ENCODE measurements at regions not wholly inside any gene's neighbourhood (a gene's known extent, or its start where the extent isn't known, plus 50 kb on each side); places are given as distances from the start of the nearest gene placed in this dataset.

GRCh38 chr20:22762576-22763256 lies 178.3 kb upstream of the FOXA2 start:
- POLR2A ChIA-PET = no interaction called here
- DNase-seq (ENCODE audit: low read depth, low spot score) = no peak
- in situ Hi-C loops (cut with MboI) (no loop called here), intact Hi-C loops (cut with micrococcal nuclease; ENCODE audit: unreplicated experiment) (no loop called here)
- Histone ChIP-seq H3K4me1 (ENCODE audit: control insufficient read depth, insufficient read depth, low read length) (no peaks in the 10 kb centered on the region), H3K36me3 (ENCODE audit: control insufficient read depth in 2 of 2, insufficient read depth in 2 of 2, low read length in 1 of 2) (no peaks in the 10 kb centered on the region), H4K20me1 (ENCODE audit: control insufficient read depth, insufficient read depth) (no peaks in the 10 kb centered on the region), H3K27ac (ENCODE audit: control insufficient read depth, insufficient read depth) (no peak overlapping the region), H3K9me3 (replicated peaks; ENCODE audit: control insufficient read depth, insufficient read depth, low read length) (no peaks in the 10 kb centered on the region), H3K27me3 (replicated peaks in 1 of 2; ENCODE audit: control insufficient read depth in 2 of 2, insufficient read depth in 2 of 2, low read length in 1 of 2) (no peaks in the 10 kb centered on the region; a peak in 1 of 4 replicates), H3K4me3 (no peak overlapping the region), H3K79me2 (ENCODE audit: control insufficient read depth, insufficient read depth, low read length) (no peaks in the 10 kb centered on the region), H3K9ac (ENCODE audit: control insufficient read depth, insufficient read depth, low read length) (no peak overlapping the region), H3K4me2 (ENCODE audit: control insufficient read depth, insufficient read depth) (no peak overlapping the region), H2AFZ (ENCODE audit: control insufficient read depth, low read depth, low read length) (no peak overlapping the region)
- BruUV-seq (replicated peaks) = no TSS peak
- TF ChIP-seq IRF4 (IDR thresholded peaks at IDR 0.05; ENCODE audit: low read depth, low read length) = no peak
- TF ChIP-seq PKNOX1 (IDR thresholded peaks at IDR 0.05) = no peak
- no peak for TF ChIP-seq SUPT20H (IDR thresholded peaks at IDR 0.05; ENCODE audit: borderline replicate concordance, control insufficient read depth, low read depth, low read length)
- no peak for TF ChIP-seq RELA (IDR thresholded peaks at IDR 0.05; ENCODE audit: borderline replicate concordance, partially characterized antibody)
- WGBS (ENCODE audit: insufficient coverage, insufficient replicate concordance, low lambda C conversion rate, missing lambda C conversion rate) = 13% methylated on average over 6 of the region's 6 CpGs
- FAIRE-seq = no peak
- RAD21 ChIA-PET (ENCODE audit: unreplicated experiment) = no interaction called here
- SMC1A ChIA-PET (ENCODE audit: uncharacterized antibody, unreplicated experiment) = no interaction called here
- 0 out of 3 replicates have a peak, but pooled peaks have one; percentile 23 for ATAC-seq
- CTCF ChIA-PET = no interaction called here

DNA sequence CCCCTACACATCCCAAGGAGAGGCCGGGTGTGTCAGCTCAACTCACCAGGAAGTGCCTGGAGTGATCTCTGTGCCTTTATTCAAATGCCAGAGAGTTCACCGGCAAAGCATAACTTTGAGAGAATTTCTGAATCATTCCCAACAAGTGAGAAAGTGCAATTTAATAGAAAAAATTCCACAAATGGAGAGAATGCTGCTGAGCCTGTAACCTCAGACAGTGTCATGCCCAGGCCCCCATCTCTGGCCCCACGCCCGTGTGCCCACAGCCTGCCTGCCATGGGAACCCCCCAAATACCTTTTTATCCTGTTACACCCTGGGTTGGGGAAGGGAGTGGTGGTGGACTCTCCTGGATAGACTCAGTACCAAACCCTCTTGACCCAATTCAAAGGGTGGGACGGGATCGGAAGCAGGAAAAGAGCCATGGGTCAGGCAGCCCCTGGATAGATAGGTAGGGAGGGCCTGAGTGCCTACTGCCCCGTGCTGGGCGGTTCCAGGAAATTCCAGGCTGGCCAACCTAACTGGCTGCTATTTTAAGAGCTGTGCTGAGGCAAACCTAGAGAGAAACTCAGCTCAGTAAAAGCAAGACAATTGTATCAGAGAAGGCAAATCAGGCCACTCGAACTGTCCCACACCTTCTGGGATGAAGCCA lies 179.0 kb upstream of the FOXA2 start:
- intact Hi-C loops (cut with micrococcal nuclease; ENCODE audit: unreplicated experiment) (no loop called here), in situ Hi-C loops (cut with MboI) (no loop called here)
- DNase-seq (ENCODE audit: low read depth, low spot score) = no peak
- POLR2A ChIA-PET = no interaction called here
- H3K27ac ChIP-seq (ENCODE audit: control insufficient read depth, insufficient read depth) = no peak overlapping the region
- H3K4me1 ChIP-seq (ENCODE audit: control insufficient read depth, insufficient read depth, low read length) = no peaks in the 10 kb centered on the region
- H3K4me3 ChIP-seq = no peak overlapping the region
- SMC1A ChIA-PET (ENCODE audit: uncharacterized antibody, unreplicated experiment) = no interaction called here
- no peak overlapping the region for H2AFZ ChIP-seq (ENCODE audit: control insufficient read depth, low read depth, low read length)
- H3K36me3 ChIP-seq (ENCODE audit: control insufficient read depth in 2 of 2, insufficient read depth in 2 of 2, low read length in 1 of 2) = no peaks in the 10 kb centered on the region
- no peak for ATAC-seq
- no peaks in the 10 kb centered on the region for H3K9me3 ChIP-seq (replicated peaks; ENCODE audit: control insufficient read depth, insufficient read depth, low read length)
- FAIRE-seq = no peak
- no peak overlapping the region for H3K9ac ChIP-seq (ENCODE audit: control insufficient read depth, insufficient read depth, low read length)
- H4K20me1 ChIP-seq (ENCODE audit: control insufficient read depth, insufficient read depth) = no peaks in the 10 kb centered on the region
- WGBS (ENCODE audit: insufficient coverage, insufficient replicate concordance, low lambda C conversion rate, missing lambda C conversion rate) = 8% methylated on average over 9 of the region's 9 CpGs
- RAD21 ChIA-PET (ENCODE audit: unreplicated experiment) = interaction anchor here (0.8 kb wide), 1 partner anchor 40 kb away, joined by 3 read pairs; no protein-coding TSS in a partner anchor
- H3K79me2 ChIP-seq (ENCODE audit: control insufficient read depth, insufficient read depth, low read length) = no peaks in the 10 kb centered on the region
- BruUV-seq (replicated peaks) = no TSS peak
- CTCF ChIA-PET = no interaction called here
- H3K27me3 ChIP-seq (replicated peaks in 1 of 2; ENCODE audit: control insufficient read depth in 2 of 2, insufficient read depth in 2 of 2, low read length in 1 of 2) = no peaks in the 10 kb centered on the region; a peak in 1 of 4 replicates
- H3K4me2 ChIP-seq (ENCODE audit: control insufficient read depth, insufficient read depth) = no peak overlapping the region
- no peak for TF ChIP-seq CBFB (IDR thresholded peaks at IDR 0.05; ENCODE audit: low read depth)
- no peak for TF ChIP-seq SMC3 (IDR thresholded peaks at IDR 0.05; ENCODE audit: borderline replicate concordance, low read length)
- TF ChIP-seq NBN (IDR thresholded peaks at IDR 0.05) = no peak
- TF ChIP-seq ZZZ3 (IDR thresholded peaks at IDR 0.05; ENCODE audit: control insufficient read depth, insufficient read length, low read depth) = no peak
- no peak for TF ChIP-seq NFYA (IDR thresholded peaks at IDR 0.05; ENCODE audit: borderline replicate concordance, low read depth, low read length)
- no peak for TF ChIP-seq DPF2 (IDR thresholded peaks at IDR 0.05)
- TF ChIP-seq NR2C1 (IDR thresholded peaks at IDR 0.05) = no peak
- TF ChIP-seq JUND (IDR thresholded peaks at IDR 0.05; ENCODE audit: low read depth, low read length) = no peak
- TF ChIP-seq ZNF24 (IDR thresholded peaks at IDR 0.05) = no peak
- no peak for TF ChIP-seq RAD21 (IDR thresholded peaks at IDR 0.05; ENCODE audit: insufficient read depth, low read depth, low read length)
- TF ChIP-seq BCL11A (IDR thresholded peaks at IDR 0.05; ENCODE audit: low read depth, low read length) = no peak

Measured in GM12878 (cell line).